H1 (cell line): ENCODE measurements at regions not wholly inside any gene's neighbourhood (a gene's known extent, or its start where the extent isn't known, plus 50 kb on each side); places are given as distances from the start of the nearest gene placed in this dataset.

Experiments
- CHD2 ChIP-seq: IDR thresholded peaks from 2 replicates; pipeline ENCODE4 v1.6.1; 2012; ENCODE audit warnings: low read length, improper control_type of control experiment
- CHD7 ChIP-seq: fragments of 300-600 bp; sonication (generic); IDR thresholded peaks from 2 replicates; pipeline ENCODE4 v1.7.1; 2012; ENCODE audit warnings: low read length, moderate library complexity, mild to moderate bottlenecking, inconsistent platforms; ENCODE audit not compliant: insufficient replicate concordance
- SRF ChIP-seq: IDR thresholded peaks from 2 replicates; pipeline ENCODE4 v1.6.1; 2011; ENCODE audit warnings: mild to moderate bottlenecking, low read depth, low read length, moderate library complexity

- TF ChIP-seq CHD7 (no peak), CHD2 (no peak), SRF (no peak)
These were observed 59.8 kb upstream of the RFX3 start (continued) for GRCh38 chr9:3585606-3586005.
